DOHH2 (cell line): ENCODE measurements at regions not wholly inside any gene's neighbourhood (a gene's known extent, or its start where the extent isn't known, plus 50 kb on each side); places are given as distances from the start of the nearest gene placed in this dataset.

Source experiments
- H3F3A ChIP-seq: fragments of 200-600 bp; sonication (generic), shearing (Covaris generic); 2 replicates; pipeline ENCODE4 v1.6.0; 2016; ENCODE audit warnings: antibody characterized with exemption, mild to moderate bottlenecking; ENCODE audit not compliant: control insufficient read depth, insufficient read depth
- H3K27ac ChIP-seq: fragments of 200-600 bp; sonication (generic); 2 replicates; pipeline ENCODE4 v1.5.1; 2014; ENCODE audit warnings: low read depth, mild to moderate bottlenecking, low read length, moderate library complexity
- H3K27me3 ChIP-seq: fragments of 200-600 bp; sonication (generic); 2 replicates; pipeline ENCODE4 v1.6.1; 2014; ENCODE audit warnings: mild to moderate bottlenecking, low read length, mixed read lengths; ENCODE audit not compliant: control insufficient read depth
- H3K36me3 ChIP-seq: fragments of 200-600 bp; sonication (generic); 2 replicates; pipeline ENCODE4 v1.6.1; 2014; ENCODE audit warnings: mild to moderate bottlenecking, low read length, moderate library complexity, mixed read lengths; ENCODE audit not compliant: control insufficient read depth
- H3K4me1 ChIP-seq: fragments of 200-600 bp; sonication (generic); 2 replicates; pipeline ENCODE4 v1.6.1; 2014; ENCODE audit warnings: mild to moderate bottlenecking, low read length, mixed read lengths; ENCODE audit not compliant: control insufficient read depth
- H3K4me2 ChIP-seq: fragments of 200-600 bp; sonication (generic); 2 replicates; pipeline ENCODE4 v1.6.0; 2014; ENCODE audit warnings: mild to moderate bottlenecking, low read length, moderate library complexity
- H3K4me3 ChIP-seq: fragments of 200-600 bp; sonication (generic); 2 replicates; pipeline ENCODE4 v1.5.1; 2014; ENCODE audit warnings: mild to moderate bottlenecking, low read length, mixed read lengths
- H3K79me2 ChIP-seq: fragments of 200-600 bp; sonication (generic); 2 replicates; pipeline ENCODE4 v1.6.1; 2014; ENCODE audit warnings: mild to moderate bottlenecking, low read length, mixed read lengths; ENCODE audit not compliant: control insufficient read depth
- H3K9me2 ChIP-seq: fragments of 200-600 bp; sonication (generic); replicated peaks from 2 replicates; pipeline ENCODE4 v1.6.1; 2014; ENCODE audit warnings: mild to moderate bottlenecking, low read length, mixed read lengths; ENCODE audit not compliant: control insufficient read depth
- H3K9me3 ChIP-seq: fragments of 200-600 bp; sonication (generic); 2 replicates; pipeline ENCODE4 v1.6.1; 2014; ENCODE audit warnings: antibody characterized with exemption, low read length, mixed read lengths; ENCODE audit not compliant: control insufficient read depth, insufficient read depth
- H4K20me1 ChIP-seq: fragments of 200-600 bp; sonication (generic); 2 replicates; pipeline ENCODE4 v1.6.0; 2014; ENCODE audit warnings: low read depth, mild to moderate bottlenecking, antibody characterized with exemption, low read length, moderate library complexity; ENCODE audit not compliant: control insufficient read depth, insufficient read depth
- CTCF ChIP-seq: fragments of 200-600 bp; sonication (generic); IDR thresholded peaks from one replicate; pipeline ENCODE4 v1.5.1; 2014; ENCODE audit warnings: antibody characterized with exemption, mild to moderate bottlenecking, low read depth, low read length; ENCODE audit not compliant: poor library complexity, severe bottlenecking
- EZH2phosphoT487 ChIP-seq: fragments of 200-600 bp; sonication (generic); IDR thresholded peaks from 2 replicates; pipeline ENCODE4 v1.6.1; 2017; ENCODE audit warnings: borderline replicate concordance, mild to moderate bottlenecking, antibody characterized with exemption, low read length, moderate library complexity, mixed read lengths

- no peak overlapping the region for H3K27ac ChIP-seq
- peaks cover 6% of the 10 kb centered on the region; the same call in 1 of the 2 replicates for H3K9me3 ChIP-seq
- TF ChIP-seq CTCF (no peak), EZH2phosphoT487 (no peak)
- H3K4me1 ChIP-seq = no peaks in the 10 kb centered on the region
- H3F3A ChIP-seq = no peaks in the 10 kb centered on the region
- H3K9me2 ChIP-seq = no peaks in the 10 kb centered on the region
- H4K20me1 ChIP-seq = no peaks in the 10 kb centered on the region
- H3K4me3 ChIP-seq = no peak overlapping the region
- no peaks in the 10 kb centered on the region for H3K36me3 ChIP-seq
- no peaks in the 10 kb centered on the region for H3K27me3 ChIP-seq
- H3K4me2 ChIP-seq = no peak overlapping the region
- H3K79me2 ChIP-seq = no peaks in the 10 kb centered on the region
Observed at GRCh38 chr2:508121-508520, 169.1 kb downstream of the TMEM18 start.

GRCh38 chr2:506866-507265 is 170.3 kb downstream of the TMEM18 start:
- Histone ChIP-seq H3K9me2 (no peaks in the 10 kb centered on the region), H3K27ac (no peak overlapping the region)
- TF ChIP-seq EZH2phosphoT487 (no peak), CTCF (no peak)

GRCh38 chr2:506451-506850 is 170.8 kb downstream of the TMEM18 start:
- TF ChIP-seq CTCF = no peak
- no peak for TF ChIP-seq EZH2phosphoT487
- H3K9me3 ChIP-seq = peaks cover 6% of the 10 kb centered on the region; the same call in 1 of the 2 replicates
- H4K20me1 ChIP-seq = no peaks in the 10 kb centered on the region
- no peaks in the 10 kb centered on the region for H3F3A ChIP-seq
- H3K36me3 ChIP-seq = no peaks in the 10 kb centered on the region
- no peak overlapping the region for H3K4me3 ChIP-seq
- H3K9me2 ChIP-seq = no peaks in the 10 kb centered on the region
- no peaks in the 10 kb centered on the region for H3K27me3 ChIP-seq
- H3K4me1 ChIP-seq = no peaks in the 10 kb centered on the region
- no peaks in the 10 kb centered on the region for H3K79me2 ChIP-seq
- no peak overlapping the region for H3K4me2 ChIP-seq
- no peak overlapping the region for H3K27ac ChIP-seq

More at GRCh38 chr2:506866-507265, 170.3 kb downstream of the TMEM18 start:
- H3K36me3 ChIP-seq = no peaks in the 10 kb centered on the region
- H3K4me2 ChIP-seq = no peak overlapping the region
- H4K20me1 ChIP-seq = no peaks in the 10 kb centered on the region
- H3K9me3 ChIP-seq = peaks cover 6% of the 10 kb centered on the region; the same call in 1 of the 2 replicates
- no peaks in the 10 kb centered on the region for H3K27me3 ChIP-seq
- no peaks in the 10 kb centered on the region for H3F3A ChIP-seq
- H3K4me3 ChIP-seq = no peak overlapping the region
- H3K4me1 ChIP-seq = no peaks in the 10 kb centered on the region
- no peaks in the 10 kb centered on the region for H3K79me2 ChIP-seq
